IMR-90 (cell line): ENCODE measurements at regions not wholly inside any gene's neighbourhood (a gene's known extent, or its start where the extent isn't known, plus 50 kb on each side); places are given as distances from the start of the nearest gene placed in this dataset.

Source experiments
- CTCF ChIP-seq: conservative IDR thresholded peaks from 2 replicates; pipeline ENCODE4 v1.5.1; 2012; ENCODE audit warnings: mild to moderate bottlenecking, low read depth, low read length, improper control_type of control experiment
- RCOR1 ChIP-seq: IDR thresholded peaks from 2 replicates; pipeline ENCODE4 v1.6.1; 2012; ENCODE audit warnings: mild to moderate bottlenecking, low read length, improper control_type of control experiment; ENCODE audit not compliant: insufficient replicate concordance
- TF ChIP-seq, protein P1 (sequence below): fragments of 150-350 bp; IDR thresholded peaks from 2 replicates; pipeline ENCODE4 v1.6.1; 2017; ENCODE audit warnings: mild to moderate bottlenecking, antibody characterized with exemption, low read length, low read depth

GRCh38 chr5:42962124-42962523, 78.0 kb downstream of the ANXA2R start:
- TF ChIP-seq CTCF (no peak), RCOR1 (no peak)
- TF ChIP-seq, protein P1, sequence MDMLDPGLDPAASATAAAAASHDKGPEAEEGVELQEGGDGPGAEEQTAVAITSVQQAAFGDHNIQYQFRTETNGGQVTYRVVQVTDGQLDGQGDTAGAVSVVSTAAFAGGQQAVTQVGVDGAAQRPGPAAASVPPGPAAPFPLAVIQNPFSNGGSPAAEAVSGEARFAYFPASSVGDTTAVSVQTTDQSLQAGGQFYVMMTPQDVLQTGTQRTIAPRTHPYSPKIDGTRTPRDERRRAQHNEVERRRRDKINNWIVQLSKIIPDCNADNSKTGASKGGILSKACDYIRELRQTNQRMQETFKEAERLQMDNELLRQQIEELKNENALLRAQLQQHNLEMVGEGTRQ: no peak
